K562 (cell line): ENCODE measurements at regions not wholly inside any gene's neighbourhood (a gene's known extent, or its start where the extent isn't known, plus 50 kb on each side); places are given as distances from the start of the nearest gene placed in this dataset.
A peak's percentile ranks its signal among the peaks of the same experiment; 100 is the strongest.

ENCODE experiments used
- ARHGAP35 ChIP-seq: fragments of 450-650 bp; IDR thresholded peaks from 2 replicates; pipeline ENCODE4 v1.6.1; 2018; ENCODE audit not compliant: partially characterized antibody
- BHLHE40 ChIP-seq: IDR thresholded peaks from 2 replicates; pipeline ENCODE4 v1.6.1; 2011; ENCODE audit warnings: low read length, improper control_type of control experiment
- BRD4 ChIP-seq: fragments of 200-600 bp; sonication (generic); IDR thresholded peaks from 2 replicates; pipeline ENCODE4 v1.6.1; 2017; ENCODE audit warnings: inconsistent platforms
- FOSL1 ChIP-seq: fragments of 200-800 bp; sonication (Bioruptor generic); conservative IDR thresholded peaks from 2 replicates; pipeline ENCODE4 v1.6.1; 2016; ENCODE audit warnings: missing genetic modification characterization, missing compliant biosample characterization
- GATAD2A ChIP-seq: fragments of 450-650 bp; IDR thresholded peaks from 2 replicates; pipeline ENCODE4 v1.6.1; 2017
- HMGXB4 ChIP-seq: sonication (generic); formaldehyde crosslinking; IDR thresholded peaks from 2 replicates; pipeline ENCODE4 v1.8.1; 2023; ENCODE audit warnings: mild to moderate bottlenecking, missing genetic modification reagents
- L3MBTL2 ChIP-seq: fragments of 450-650 bp; IDR thresholded peaks from 2 replicates; pipeline ENCODE4 v1.6.1; 2016; ENCODE audit warnings: mild to moderate bottlenecking, moderate library complexity
- MAFF ChIP-seq: IDR thresholded peaks from 2 replicates; pipeline ENCODE4 v1.6.1; 2012; ENCODE audit warnings: low read length, improper control_type of control experiment
- MNT ChIP-seq, 2 experiments: fragments of 450-650 bp; conservative IDR thresholded peaks; 2 replicates each; pipeline ENCODE4 v1.6.1; 2017; ENCODE audit warnings: mild to moderate bottlenecking in 2 of 2, moderate library complexity in 2 of 2
- NFIC ChIP-seq: fragments of 450-650 bp; IDR thresholded peaks from 2 replicates; pipeline ENCODE4 v1.6.1; 2017; ENCODE audit warnings: mild to moderate bottlenecking, inconsistent platforms
- PHF8 ChIP-seq: fragments of 200-600 bp; sonication (generic); IDR thresholded peaks from 2 replicates; pipeline ENCODE4 v1.6.1; 2012; ENCODE audit warnings: mixed run types, mild to moderate bottlenecking, inconsistent platforms, low read length, moderate library complexity, borderline replicate concordance
- PML ChIP-seq: IDR thresholded peaks from 2 replicates; pipeline ENCODE4 v1.6.1; 2012; ENCODE audit warnings: low read length, inconsistent platforms
- PYGO2 ChIP-seq: fragments of 450-650 bp; IDR thresholded peaks from 2 replicates; pipeline ENCODE4 v1.6.1; 2016; ENCODE audit warnings: mild to moderate bottlenecking, missing genetic modification characterization, moderate library complexity, missing compliant biosample characterization
- RUNX1 ChIP-seq: sonication (generic); IDR thresholded peaks from 2 replicates; pipeline ENCODE4 v1.6.1; 2016; ENCODE audit warnings: antibody characterized with exemption, low read depth
- SMAD1 ChIP-seq: fragments of 150-350 bp; IDR thresholded peaks from 2 replicates; pipeline ENCODE4 v1.6.1; 2014; ENCODE audit warnings: low read length, low read depth; ENCODE audit not compliant: partially characterized antibody
- SNRNP70 ChIP-seq: fragments of 200-400 bp; formaldehyde crosslinking; optimal IDR thresholded peaks from 2 replicates; pipeline ENCODE3; 2017; ENCODE audit warnings: low read depth, low read length
- SPI1 ChIP-seq: IDR thresholded peaks from 2 replicates; pipeline ENCODE4 v1.6.1; 2011; ENCODE audit warnings: low read depth, low read length, control low read depth, borderline replicate concordance
- ZNF12 ChIP-seq: sonication (generic); formaldehyde crosslinking; IDR thresholded peaks from 2 replicates; pipeline ENCODE4 v1.4.0; 2020; ENCODE audit warnings: mild to moderate bottlenecking, missing genetic modification reagents
- ZNF280A ChIP-seq: fragments of 450-650 bp; IDR thresholded peaks from 2 replicates; pipeline ENCODE4 v1.6.1; 2018; ENCODE audit warnings: mild to moderate bottlenecking, low read depth; ENCODE audit not compliant: partially characterized antibody
- ZNF384 ChIP-seq: IDR thresholded peaks from 2 replicates; pipeline ENCODE4 v1.6.1; 2012; ENCODE audit warnings: low read depth, low read length, improper control_type of control experiment
- ZNF561 ChIP-seq: fragments of 450-650 bp; formaldehyde crosslinking; conservative IDR thresholded peaks from 2 replicates; pipeline ENCODE4 v1.4.0; 2020; ENCODE audit warnings: mild to moderate bottlenecking, moderate library complexity
- TF ChIP-seq, protein P1 (sequence below): sonication (generic); IDR thresholded peaks from 2 replicates; pipeline ENCODE4 v1.6.1; 2016
- TF ChIP-seq, protein P2 (sequence below): fragments of 250-450 bp; sonication (Bioruptor Pico); IDR thresholded peaks from 2 replicates; pipeline ENCODE4 v1.5.0; 2021

- no peak for TF ChIP-seq HMGXB4 (CRISPR knock-in tag)
- no peak for TF ChIP-seq SNRNP70
- no peak for TF ChIP-seq BRD4
- TF ChIP-seq PML = no peak; the same call in 1 of the 2 replicates
- no peak for TF ChIP-seq PYGO2
- TF ChIP-seq RUNX1 = no peak
- no peak for TF ChIP-seq MAFF
- peak; percentile 58 for TF ChIP-seq L3MBTL2
- TF ChIP-seq ZNF384 = 0 out of 2 replicates have a peak, but pooled peaks have one; percentile 7
- no peak for TF ChIP-seq ARHGAP35
- TF ChIP-seq SMAD1 = peak; percentile 18
- peak; percentile 27; the same call in 1 of the 2 replicates for TF ChIP-seq PHF8
- TF ChIP-seq SPI1 = peak; percentile 9; the same call in 1 of the 2 replicates
- TF ChIP-seq FOSL1 (tag) = peak; percentile 54
- TF ChIP-seq NFIC = peak; percentile 59
- peak in 1 of 2 experiments; percentile 39; a peak in 1 of 4 replicates for TF ChIP-seq MNT (conservative IDR thresholded peaks at IDR 0.05)
- TF ChIP-seq, protein P1, sequence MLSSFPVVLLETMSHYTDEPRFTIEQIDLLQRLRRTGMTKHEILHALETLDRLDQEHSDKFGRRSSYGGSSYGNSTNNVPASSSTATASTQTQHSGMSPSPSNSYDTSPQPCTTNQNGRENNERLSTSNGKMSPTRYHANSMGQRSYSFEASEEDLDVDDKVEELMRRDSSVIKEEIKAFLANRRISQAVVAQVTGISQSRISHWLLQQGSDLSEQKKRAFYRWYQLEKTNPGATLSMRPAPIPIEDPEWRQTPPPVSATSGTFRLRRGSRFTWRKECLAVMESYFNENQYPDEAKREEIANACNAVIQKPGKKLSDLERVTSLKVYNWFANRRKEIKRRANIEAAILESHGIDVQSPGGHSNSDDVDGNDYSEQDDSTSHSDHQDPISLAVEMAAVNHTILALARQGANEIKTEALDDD = peak; percentile 33; the same call in 1 of the 2 replicates
- no peak for TF ChIP-seq ZNF280A
- peak; percentile 73; the same call in 1 of the 2 replicates for TF ChIP-seq GATAD2A
- TF ChIP-seq, protein P2, sequence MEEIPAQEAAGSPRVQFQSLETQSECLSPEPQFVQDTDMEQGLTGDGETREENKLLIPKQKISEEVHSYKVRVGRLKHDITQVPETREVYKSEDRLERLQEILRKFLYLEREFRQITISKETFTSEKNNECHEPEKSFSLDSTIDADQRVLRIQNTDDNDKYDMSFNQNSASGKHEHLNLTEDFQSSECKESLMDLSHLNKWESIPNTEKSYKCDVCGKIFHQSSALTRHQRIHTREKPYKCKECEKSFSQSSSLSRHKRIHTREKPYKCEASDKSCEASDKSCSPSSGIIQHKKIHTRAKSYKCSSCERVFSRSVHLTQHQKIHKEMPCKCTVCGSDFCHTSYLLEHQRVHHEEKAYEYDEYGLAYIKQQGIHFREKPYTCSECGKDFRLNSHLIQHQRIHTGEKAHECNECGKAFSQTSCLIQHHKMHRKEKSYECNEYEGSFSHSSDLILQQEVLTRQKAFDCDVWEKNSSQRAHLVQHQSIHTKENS (CRISPR knock-in tag) = no peak
- TF ChIP-seq ZNF12 (CRISPR knock-in tag) = no peak
- no peak for TF ChIP-seq ZNF561 (CRISPR knock-in tag)
- TF ChIP-seq BHLHE40 = peak; percentile 10; the same call in 1 of the 2 replicates
Measured at GRCh38 chr16:85354686-85355514, 242.6 kb upstream of the CIBAR2 start (continued).
